ENCODE measurements at regions not wholly inside any gene's neighbourhood (a gene's known extent, or its start where the extent isn't known, plus 50 kb on each side); places are given as distances from the start of the nearest gene placed in this dataset.

GRCh38 chr1:82160903-82161302 is 360.2 kb downstream of the ADGRL2 start:
- no peak for DNase-seq (ENCODE audit: low spot score)
- no peaks in the 10 kb centered on the region for H3K79me2 ChIP-seq (ENCODE audit: low read depth)
- H3K9ac ChIP-seq, result no peak overlapping the region
- H3K4me3 ChIP-seq, result no peak overlapping the region
- Mint-ChIP-seq H3K4me3 (no peak overlapping the region), H3K9me3 (peaks cover 2% of the 10 kb centered on the region), H3K27ac (peak overlapping the region; percentile 13), H3K36me3 (peaks cover 2% of the 10 kb centered on the region), H3K27me3 (ENCODE audit: insufficient read depth, low read depth) (peaks cover 2% of the 10 kb centered on the region), H3K4me1 (peaks cover 24% of the 10 kb centered on the region)
- H4K20me1 ChIP-seq (ENCODE audit: low read depth), result no peaks in the 10 kb centered on the region
- H3K9me3 ChIP-seq (ENCODE audit: low read depth), result no peaks in the 10 kb centered on the region
- no peaks in the 10 kb centered on the region for H3K36me3 ChIP-seq
- H3K27me3 ChIP-seq, result no peaks in the 10 kb centered on the region
- H3K4me1 ChIP-seq, result peaks cover 13% of the 10 kb centered on the region
- H2AFZ ChIP-seq (replicated peaks), result no peak overlapping the region
- H3K4me2 ChIP-seq, result no peak overlapping the region
- TF ChIP-seq CTCF (IDR thresholded peaks at IDR 0.05) (no peak), EZH2 (IDR thresholded peaks at IDR 0.05) (no peak), EZH2phosphoT487 (IDR thresholded peaks at IDR 0.05) (no peak)
- no peaks in the 10 kb centered on the region for H3F3A ChIP-seq (ENCODE audit: low read depth)
- H3K27ac ChIP-seq, result no peak overlapping the region

- H3K79me2 ChIP-seq (ENCODE audit: low read depth), result no peaks in the 10 kb centered on the region
- Mint-ChIP-seq H3K9me3 (peaks cover 2% of the 10 kb centered on the region), H3K27ac (no peak overlapping the region), H3K27me3 (ENCODE audit: insufficient read depth, low read depth) (peaks cover 3% of the 10 kb centered on the region), H3K4me3 (no peak overlapping the region), H3K4me1 (peaks cover 27% of the 10 kb centered on the region), H3K36me3 (peaks cover 2% of the 10 kb centered on the region)
- peaks cover 13% of the 10 kb centered on the region for H3K4me1 ChIP-seq
- H3K36me3 ChIP-seq, result no peaks in the 10 kb centered on the region
- no peak overlapping the region for H3K9ac ChIP-seq
- no peak overlapping the region for H2AFZ ChIP-seq (replicated peaks)
- H3K27ac ChIP-seq, result no peak overlapping the region
- no peak for DNase-seq (ENCODE audit: low spot score)
- H3F3A ChIP-seq (ENCODE audit: low read depth), result no peaks in the 10 kb centered on the region
- H3K4me3 ChIP-seq, result no peak overlapping the region
- H3K4me2 ChIP-seq, result no peak overlapping the region
- no peaks in the 10 kb centered on the region for H3K27me3 ChIP-seq
- no peaks in the 10 kb centered on the region for H4K20me1 ChIP-seq (ENCODE audit: low read depth)
- TF ChIP-seq EZH2 (IDR thresholded peaks at IDR 0.05) (no peak), CTCF (IDR thresholded peaks at IDR 0.05) (no peak), EZH2phosphoT487 (IDR thresholded peaks at IDR 0.05) (no peak)
- H3K9me3 ChIP-seq (ENCODE audit: low read depth), result no peaks in the 10 kb centered on the region
Measured at GRCh38 chr1:82160036-82160435, 359.3 kb downstream of the ADGRL2 start.

- no peaks in the 10 kb centered on the region for H3K79me2 ChIP-seq (ENCODE audit: low read depth)
- Mint-ChIP-seq H3K36me3 (peaks cover 2% of the 10 kb centered on the region), H3K27ac (no peak overlapping the region), H3K4me1 (peaks cover 27% of the 10 kb centered on the region), H3K4me3 (no peak overlapping the region), H3K27me3 (ENCODE audit: insufficient read depth, low read depth) (peaks cover 4% of the 10 kb centered on the region), H3K9me3 (peaks cover 2% of the 10 kb centered on the region)
- H3F3A ChIP-seq (ENCODE audit: low read depth), result no peaks in the 10 kb centered on the region
- H3K4me3 ChIP-seq, result no peak overlapping the region
- no peak overlapping the region for H3K9ac ChIP-seq
- H2AFZ ChIP-seq (replicated peaks), result no peak overlapping the region
- H3K27me3 ChIP-seq, result no peaks in the 10 kb centered on the region
- no peak for TF ChIP-seq CTCF (IDR thresholded peaks at IDR 0.05)
- TF ChIP-seq EZH2phosphoT487 (IDR thresholded peaks at IDR 0.05), result no peak
- no peak for TF ChIP-seq EZH2 (IDR thresholded peaks at IDR 0.05)
- no peaks in the 10 kb centered on the region for H3K9me3 ChIP-seq (ENCODE audit: low read depth)
- H3K36me3 ChIP-seq, result no peaks in the 10 kb centered on the region
- DNase-seq (ENCODE audit: low spot score), result no peak
- peaks cover 13% of the 10 kb centered on the region for H3K4me1 ChIP-seq
- H3K27ac ChIP-seq, result no peak overlapping the region
- no peak overlapping the region for H3K4me2 ChIP-seq
- no peaks in the 10 kb centered on the region for H4K20me1 ChIP-seq (ENCODE audit: low read depth)
Measured at GRCh38 chr1:82158981-82159380, 358.2 kb downstream of the ADGRL2 start.
